ENCODE measurements at regions not wholly inside any gene's neighbourhood (a gene's known extent, or its start where the extent isn't known, plus 50 kb on each side); places are given as distances from the start of the nearest gene placed in this dataset.

DNA sequence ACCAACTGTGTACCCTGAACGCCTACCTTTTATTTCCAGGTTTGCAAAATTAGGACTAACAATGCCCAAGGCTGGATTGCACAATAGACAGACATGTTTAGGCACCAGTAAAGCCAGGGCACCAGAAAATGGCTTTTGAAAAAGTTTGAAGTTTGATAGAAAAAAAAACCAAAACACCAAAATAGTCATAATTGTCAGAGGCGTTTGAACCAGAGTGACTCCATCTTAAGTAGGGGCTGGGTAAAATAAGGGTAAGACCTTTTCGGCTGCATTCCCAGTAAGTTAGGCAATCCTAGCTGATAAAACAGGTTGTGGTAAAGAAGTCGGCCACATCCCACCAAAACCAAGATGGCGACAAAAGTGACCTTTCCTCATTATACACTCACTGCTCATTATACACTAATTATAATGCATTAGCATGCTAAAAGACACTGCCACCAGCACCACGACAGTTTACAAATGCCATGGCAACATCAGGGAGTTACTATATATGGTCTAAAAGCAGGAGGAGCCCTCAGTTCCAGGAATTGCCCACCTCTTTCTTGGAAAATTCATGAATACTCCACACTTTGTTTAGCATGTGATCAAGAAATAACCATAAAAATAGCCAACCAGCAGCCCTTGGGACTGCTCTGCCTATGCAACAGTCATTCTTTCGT lies 71.2 kb upstream of the EPCAM start (continued):
- TF ChIP-seq PHTF2 (CRISPR knock-in tag; IDR thresholded peaks at IDR 0.05) (peak; percentile 83; the same call in 1 of the 2 replicates), EWSR1 (IDR thresholded peaks at IDR 0.05; ENCODE audit: borderline replicate concordance, low read depth, partially characterized antibody) (no peak), ZNF3 (CRISPR knock-in tag; IDR thresholded peaks at IDR 0.05) (peak; percentile 82), ARID1B (IDR thresholded peaks at IDR 0.05) (no peak), JUNB (CRISPR knock-in tag; conservative IDR thresholded peaks at IDR 0.05) (no peak), FIP1L1 (IDR thresholded peaks at IDR 0.05; ENCODE audit: low read depth, low read length, poor library complexity, severe bottlenecking) (no peak), ZNF197 (CRISPR knock-in tag; IDR thresholded peaks at IDR 0.05; ENCODE audit: low read depth) (peak; percentile 99), FOS (IDR thresholded peaks at IDR 0.05; ENCODE audit: extremely low read depth, insufficient read length) (no peak), RNF2 (IDR thresholded peaks at IDR 0.05) (peak; percentile 23; the same call in 1 of the 2 replicates), ZNF707 (CRISPR knock-in tag; conservative IDR thresholded peaks at IDR 0.05) (peak; percentile 60; the same call in 1 of the 2 replicates), CEBPG (CRISPR knock-in tag; IDR thresholded peaks at IDR 0.05) (peak; percentile 71), CEBPG (tag; conservative IDR thresholded peaks at IDR 0.05 in 1 of 2, IDR thresholded peaks at IDR 0.05 in 1 of 2) (peak; percentile 91 to 92), GTF2E2 (tag; IDR thresholded peaks at IDR 0.05) (peak; percentile 95), LCOR (CRISPR knock-in tag; IDR thresholded peaks at IDR 0.05) (0 out of 2 replicates have a peak, but pooled peaks have one; percentile 47), POLR2AphosphoS5 (IDR thresholded peaks at IDR 0.05; ENCODE audit: control insufficient read depth, insufficient read depth, low read depth, low read length) (no peak), FOXP4 (CRISPR knock-in tag; IDR thresholded peaks at IDR 0.05; ENCODE audit: borderline replicate concordance) (no peak), SRSF7 (optimal IDR thresholded peaks at IDR 0.05; ENCODE audit: low read depth, low read length) (no peak), CBFA2T3 (IDR thresholded peaks at IDR 0.05) (no peak), ZNF551 (CRISPR knock-in tag; IDR thresholded peaks at IDR 0.05) (no peak), STAT5B (CRISPR knock-in tag; IDR thresholded peaks at IDR 0.05) (peak; percentile 75; the same call in 1 of the 2 replicates), ZNF699 (CRISPR knock-in tag; IDR thresholded peaks at IDR 0.05; ENCODE audit: insufficient replicate concordance) (peak; percentile 88), MYBL2 (IDR thresholded peaks at IDR 0.05; ENCODE audit: low read depth) (no peak), MYBL2 (CRISPR knock-in tag; IDR thresholded peaks at IDR 0.05; ENCODE audit: borderline replicate concordance) (no peak), LEF1 (IDR thresholded peaks at IDR 0.05) (no peak; the same call in 1 of the 2 replicates), NCOA4 (IDR thresholded peaks at IDR 0.05; ENCODE audit: partially characterized antibody) (no peak), JUN (IDR thresholded peaks at IDR 0.05; ENCODE audit: borderline replicate concordance, low read depth, low read length) (0 out of 2 replicates have a peak, but pooled peaks have one; percentile 17), JUN (CRISPR knock-in tag; IDR thresholded peaks at IDR 0.05; ENCODE audit: borderline replicate concordance) (no peak)
- TF ChIP-seq, protein P1, sequence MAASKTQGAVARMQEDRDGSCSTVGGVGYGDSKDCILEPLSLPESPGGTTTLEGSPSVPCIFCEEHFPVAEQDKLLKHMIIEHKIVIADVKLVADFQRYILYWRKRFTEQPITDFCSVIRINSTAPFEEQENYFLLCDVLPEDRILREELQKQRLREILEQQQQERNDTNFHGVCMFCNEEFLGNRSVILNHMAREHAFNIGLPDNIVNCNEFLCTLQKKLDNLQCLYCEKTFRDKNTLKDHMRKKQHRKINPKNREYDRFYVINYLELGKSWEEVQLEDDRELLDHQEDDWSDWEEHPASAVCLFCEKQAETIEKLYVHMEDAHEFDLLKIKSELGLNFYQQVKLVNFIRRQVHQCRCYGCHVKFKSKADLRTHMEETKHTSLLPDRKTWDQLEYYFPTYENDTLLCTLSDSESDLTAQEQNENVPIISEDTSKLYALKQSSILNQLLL (CRISPR knock-in tag; IDR thresholded peaks at IDR 0.05; ENCODE audit: borderline replicate concordance) = no peak

All from K562 (cell line).